CD4-positive, alpha-beta T cell treated with Interleukin-4 for 1 hour (primary cell): ENCODE measurements at regions not wholly inside any gene's neighbourhood (a gene's known extent, or its start where the extent isn't known, plus 50 kb on each side); places are given as distances from the start of the nearest gene placed in this dataset.
"Not testable (repeated sequence)": the region's sequence is repeated elsewhere in the genome, so short reads cannot be mapped to it uniquely, and the experiment has no call there.

Experiments used
- DNase-seq, 2 donors: peaks; one replicate each; pipeline ENCODE4 v3.0.0-alpha.2; 2020 to 2022

GRCh38 chr3:104190681-104191080, 1176.0 kb upstream of the ALCAM start:
- DNase-seq: no peak

- no peak for DNase-seq
These were observed 1168.6 kb upstream of the ALCAM start for GRCh38 chr3:104198131-104198530.

GRCh38 chr3:104206925-104207324, 1159.8 kb upstream of the ALCAM start:
- no peak for DNase-seq

- DNase-seq: no peak
These were observed 1152.4 kb upstream of the ALCAM start for GRCh38 chr3:104214277-104214676.

GRCh38 chr3:104214937-104215336, 1151.8 kb upstream of the ALCAM start:
- no peak for DNase-seq

GRCh38 chr3:104219046-104219445, 1147.7 kb upstream of the ALCAM start:
- not testable (repeated sequence) for DNase-seq

GRCh38 chr3:104234442-104235194, 1132.1 kb upstream of the ALCAM start:
- DNase-seq: no peak

GRCh38 chr3:104244680-104245220, 1122.0 kb upstream of the ALCAM start:
- DNase-seq: no peak

GRCh38 chr3:104245261-104245660, 1121.4 kb upstream of the ALCAM start:
- DNase-seq: no peak

GRCh38 chr3:104245981-104246380, 1120.7 kb upstream of the ALCAM start:
- no peak for DNase-seq

GRCh38 chr3:104257486-104257885, 1109.2 kb upstream of the ALCAM start:
- DNase-seq: no peak

- no peak for DNase-seq
These were observed 1103.2 kb upstream of the ALCAM start for GRCh38 chr3:104263477-104263876.

GRCh38 chr3:104266219-104266618, 1100.5 kb upstream of the ALCAM start:
- DNase-seq: not testable (repeated sequence)

- DNase-seq: no peak
These were observed 1096.9 kb upstream of the ALCAM start for GRCh38 chr3:104269771-104270170.

- peak in 1 of 2 donors; percentile 9 for DNase-seq
These were observed 1093.6 kb upstream of the ALCAM start for GRCh38 chr3:104273046-104273649.

- no peak for DNase-seq
These were observed 1091.5 kb upstream of the ALCAM start for GRCh38 chr3:104275199-104275598.

- DNase-seq: peak in 1 of 2 donors; percentile 35
These were observed 1087.1 kb upstream of the ALCAM start for GRCh38 chr3:104279617-104280016.

- no peak for DNase-seq
These were observed 1085.0 kb upstream of the ALCAM start for GRCh38 chr3:104281713-104282112.

GRCh38 chr3:104286645-104287044, 1080.1 kb upstream of the ALCAM start:
- no peak for DNase-seq

- peak in 1 of 2 donors; percentile 22 for DNase-seq
These were observed 1075.3 kb upstream of the ALCAM start for GRCh38 chr3:104291437-104291851.

- peak in 1 of 2 donors; percentile 7 for DNase-seq
These were observed 1074.8 kb upstream of the ALCAM start for GRCh38 chr3:104291878-104292277.

GRCh38 chr3:104297617-104298016, 1069.1 kb upstream of the ALCAM start:
- no peak for DNase-seq

- no peak for DNase-seq
These were observed 1068.0 kb upstream of the ALCAM start for GRCh38 chr3:104298662-104299061.

- no peak for DNase-seq
These were observed 1050.6 kb upstream of the ALCAM start for GRCh38 chr3:104316118-104316517.
